ENCODE measurements at regions not wholly inside any gene's neighbourhood (a gene's known extent, or its start where the extent isn't known, plus 50 kb on each side); places are given as distances from the start of the nearest gene placed in this dataset.

DNA sequence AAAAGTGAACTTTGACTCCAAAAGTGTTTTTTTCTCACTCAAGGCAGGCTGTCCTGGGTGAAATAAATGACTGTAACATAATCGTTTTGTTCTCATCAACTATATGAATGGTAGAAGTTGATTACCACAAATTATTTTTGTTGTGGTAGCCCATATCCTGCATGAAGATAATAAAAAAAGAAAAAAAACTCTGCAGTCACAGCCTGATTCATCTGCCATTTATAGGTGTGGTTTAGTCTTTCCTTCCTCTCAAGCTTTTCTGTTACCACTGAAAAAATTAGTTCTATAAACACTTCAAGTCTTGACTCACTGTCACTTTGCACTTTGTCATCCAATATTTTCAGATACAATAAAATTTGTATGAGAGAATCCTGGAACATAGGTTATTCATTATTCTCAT, 522.0 kb downstream of the PLCL1 start:
- Histone ChIP-seq H3K4me3 (no peak overlapping the region), H3K4me1 (no peaks in the 10 kb centered on the region), H3K9me3 (no peaks in the 10 kb centered on the region), H3K27ac (no peak overlapping the region), H3K36me3 (no peaks in the 10 kb centered on the region), H3K27me3 (no peaks in the 10 kb centered on the region)
- intact Hi-C loops (cut with DNase I; ENCODE audit: low total_unique reads) (no loop called here), in situ Hi-C loops (cut with MboI; ENCODE audit: low sequenced_read_pairs in 4 of 4) (no loop called here)
- no peak for TF ChIP-seq POLR2A (IDR thresholded peaks at IDR 0.05)
- TF ChIP-seq, protein P1, sequence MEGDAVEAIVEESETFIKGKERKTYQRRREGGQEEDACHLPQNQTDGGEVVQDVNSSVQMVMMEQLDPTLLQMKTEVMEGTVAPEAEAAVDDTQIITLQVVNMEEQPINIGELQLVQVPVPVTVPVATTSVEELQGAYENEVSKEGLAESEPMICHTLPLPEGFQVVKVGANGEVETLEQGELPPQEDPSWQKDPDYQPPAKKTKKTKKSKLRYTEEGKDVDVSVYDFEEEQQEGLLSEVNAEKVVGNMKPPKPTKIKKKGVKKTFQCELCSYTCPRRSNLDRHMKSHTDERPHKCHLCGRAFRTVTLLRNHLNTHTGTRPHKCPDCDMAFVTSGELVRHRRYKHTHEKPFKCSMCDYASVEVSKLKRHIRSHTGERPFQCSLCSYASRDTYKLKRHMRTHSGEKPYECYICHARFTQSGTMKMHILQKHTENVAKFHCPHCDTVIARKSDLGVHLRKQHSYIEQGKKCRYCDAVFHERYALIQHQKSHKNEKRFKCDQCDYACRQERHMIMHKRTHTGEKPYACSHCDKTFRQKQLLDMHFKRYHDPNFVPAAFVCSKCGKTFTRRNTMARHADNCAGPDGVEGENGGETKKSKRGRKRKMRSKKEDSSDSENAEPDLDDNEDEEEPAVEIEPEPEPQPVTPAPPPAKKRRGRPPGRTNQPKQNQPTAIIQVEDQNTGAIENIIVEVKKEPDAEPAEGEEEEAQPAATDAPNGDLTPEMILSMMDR (IDR thresholded peaks at IDR 0.05 in 4 of 5, conservative IDR thresholded peaks at IDR 0.05 in 1 of 5): no peak
- DNase-seq (no peak), ATAC-seq (no peak)

DNA sequence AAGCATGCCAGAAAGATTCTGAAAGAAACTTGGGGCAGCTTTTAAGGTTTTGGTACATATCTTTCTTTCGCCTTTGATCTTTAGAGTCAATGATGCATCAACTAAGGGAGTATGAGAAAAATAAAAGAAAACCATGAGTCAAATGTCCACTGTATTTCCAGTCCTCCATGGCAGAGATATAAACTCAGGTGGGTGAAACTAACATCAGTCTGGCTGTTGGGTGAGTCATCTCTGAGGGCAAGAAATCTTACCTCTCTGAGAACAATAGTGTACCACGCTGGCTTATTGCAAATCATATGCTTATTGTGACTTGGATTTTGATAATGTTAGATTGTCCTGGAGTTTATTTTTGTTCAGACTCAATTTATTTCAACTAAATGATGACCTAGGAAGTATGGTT, 521.0 kb downstream of the PLCL1 start:
- H3K36me3 ChIP-seq: no peaks in the 10 kb centered on the region
- no peak for ATAC-seq
- no peak overlapping the region for H3K4me3 ChIP-seq
- intact Hi-C loops (cut with DNase I; ENCODE audit: low total_unique reads): no loop called here
- no peak for DNase-seq
- in situ Hi-C loops (cut with MboI; ENCODE audit: low sequenced_read_pairs in 4 of 4): no loop called here
- TF ChIP-seq, protein P1 (IDR thresholded peaks at IDR 0.05 in 4 of 5, conservative IDR thresholded peaks at IDR 0.05 in 1 of 5): no peak
- no peak for TF ChIP-seq POLR2A (IDR thresholded peaks at IDR 0.05)
- H3K4me1 ChIP-seq: no peaks in the 10 kb centered on the region
- no peak overlapping the region for H3K27ac ChIP-seq
- no peaks in the 10 kb centered on the region for H3K27me3 ChIP-seq
- no peaks in the 10 kb centered on the region for H3K9me3 ChIP-seq

DNA sequence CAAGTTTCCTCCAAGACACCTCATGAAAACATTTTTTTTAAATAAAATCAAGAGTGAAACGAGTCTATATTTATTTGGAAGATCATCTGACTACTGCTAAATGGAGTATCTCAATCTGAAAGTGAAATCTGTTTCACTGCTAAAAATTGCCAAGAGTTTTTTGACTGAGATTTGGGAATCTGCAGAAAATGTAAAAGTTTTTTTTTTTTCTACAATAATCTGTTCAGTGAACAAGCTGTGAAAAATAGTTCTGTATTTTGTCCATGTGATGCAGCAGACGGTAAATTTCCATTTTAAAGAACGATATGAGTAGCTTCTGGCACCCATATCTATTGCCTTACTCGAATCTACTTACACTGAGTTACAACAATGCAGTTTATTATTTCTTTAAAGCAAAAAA, 519.7 kb downstream of the PLCL1 start:
- Histone ChIP-seq H3K4me3 (no peak overlapping the region), H3K36me3 (no peaks in the 10 kb centered on the region), H3K4me1 (no peaks in the 10 kb centered on the region), H3K27me3 (peaks cover 0 to 5% (median 0%) of the 10 kb centered on the region in 3 donors), H3K9me3 (no peaks in the 10 kb centered on the region), H3K27ac (no peak overlapping the region)
- ATAC-seq (no peak), DNase-seq (no peak)
- in situ Hi-C loops (cut with MboI; ENCODE audit: low sequenced_read_pairs in 4 of 4) (loop anchor here in 3 of 4 donors (25.0 kb wide), 2 partner anchors 1163 to 1413 kb away; no protein-coding TSS in a partner anchor), intact Hi-C loops (cut with DNase I; ENCODE audit: low total_unique reads) (no loop called here)
- no peak for TF ChIP-seq POLR2A (IDR thresholded peaks at IDR 0.05)
- TF ChIP-seq, protein P1 (IDR thresholded peaks at IDR 0.05 in 4 of 5, conservative IDR thresholded peaks at IDR 0.05 in 1 of 5): no peak

DNA sequence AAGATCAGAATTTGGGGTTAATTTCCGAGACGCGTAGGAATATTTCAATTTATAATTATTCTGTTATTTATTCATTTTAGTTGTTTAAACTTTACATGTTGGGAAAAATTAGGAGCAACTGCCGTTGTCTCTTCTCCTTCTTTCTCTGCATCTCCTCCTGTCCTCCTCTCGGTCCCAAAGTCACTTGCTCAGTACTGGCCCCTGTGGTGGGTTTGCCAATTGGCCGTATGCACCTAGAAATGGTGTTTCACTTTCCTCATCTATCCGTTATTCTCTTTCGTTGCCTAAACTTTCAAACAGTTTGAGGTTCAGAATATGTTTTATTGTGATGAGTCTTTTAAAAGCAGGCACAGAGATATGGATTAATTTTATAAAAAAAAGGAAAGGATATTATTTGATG, 517.9 kb downstream of the PLCL1 start:
- in situ Hi-C loops (cut with MboI; ENCODE audit: low sequenced_read_pairs in 4 of 4): loop anchor here in 3 of 4 donors (25.0 kb wide), 2 partner anchors 1165 to 1415 kb away; no protein-coding TSS in a partner anchor
- peaks cover 0 to 5% (median 0%) of the 10 kb centered on the region in 3 donors for H3K27me3 ChIP-seq

More for the DNA sequence above, 517.9 kb downstream of the PLCL1 start:
- no peak for TF ChIP-seq POLR2A (IDR thresholded peaks at IDR 0.05)
- TF ChIP-seq, protein P1 (IDR thresholded peaks at IDR 0.05 in 4 of 5, conservative IDR thresholded peaks at IDR 0.05 in 1 of 5): no peak
- ATAC-seq: no peak
- intact Hi-C loops (cut with DNase I; ENCODE audit: low total_unique reads): no loop called here
- H3K9me3 ChIP-seq: no peaks in the 10 kb centered on the region
- DNase-seq: no peak
- no peak overlapping the region for H3K4me3 ChIP-seq
- H3K36me3 ChIP-seq: no peaks in the 10 kb centered on the region
- no peaks in the 10 kb centered on the region for H3K4me1 ChIP-seq
- H3K27ac ChIP-seq: no peak overlapping the region

Measured in gastrocnemius medialis (tissue), 4 donors.